T-helper 1 cell (primary cell): ENCODE measurements at regions not wholly inside any gene's neighbourhood (a gene's known extent, or its start where the extent isn't known, plus 50 kb on each side); places are given as distances from the start of the nearest gene placed in this dataset.

Experiments used
- DNase-seq, 5 donors: peaks; one replicate each; pipeline ENCODE4 v3.0.0-alpha.2; 2012 to 2020

- no peak for DNase-seq
These were observed 152.8 kb downstream of the BCL11A start for GRCh38 chr2:60400462-60401246.

GRCh38 chr2:60394463-60394862, 159.0 kb downstream of the BCL11A start:
- no peak for DNase-seq

GRCh38 chr2:60391649-60392375, 161.6 kb downstream of the BCL11A start:
- no peak for DNase-seq

- DNase-seq = no peak
These were observed 162.2 kb downstream of the BCL11A start for GRCh38 chr2:60391230-60391629.

GRCh38 chr2:60386436-60386835, 167.0 kb downstream of the BCL11A start:
- DNase-seq = no peak

GRCh38 chr2:60385648-60386047, 167.8 kb downstream of the BCL11A start:
- DNase-seq = no peak

GRCh38 chr2:60383401-60384143, 169.9 kb downstream of the BCL11A start:
- no peak for DNase-seq

GRCh38 chr2:60380411-60380810, 173.0 kb downstream of the BCL11A start:
- no peak for DNase-seq

- no peak for DNase-seq
These were observed 173.8 kb downstream of the BCL11A start for GRCh38 chr2:60379684-60380083.

GRCh38 chr2:60379216-60379615, 174.2 kb downstream of the BCL11A start:
- DNase-seq = no peak

- DNase-seq = no peak
These were observed 175.6 kb downstream of the BCL11A start for GRCh38 chr2:60377825-60378224.

- no peak for DNase-seq
These were observed 177.2 kb downstream of the BCL11A start for GRCh38 chr2:60376252-60376651.

GRCh38 chr2:60371681-60372080, 181.8 kb downstream of the BCL11A start:
- no peak for DNase-seq

GRCh38 chr2:60371219-60371618, 182.2 kb downstream of the BCL11A start:
- no peak for DNase-seq

GRCh38 chr2:60370814-60371213, 182.6 kb downstream of the BCL11A start:
- no peak for DNase-seq

- no peak for DNase-seq
These were observed 185.0 kb downstream of the BCL11A start for GRCh38 chr2:60368456-60368855.

- DNase-seq = no peak
These were observed 187.2 kb downstream of the BCL11A start for GRCh38 chr2:60366135-60366712.

GRCh38 chr2:60365556-60365955, 187.9 kb downstream of the BCL11A start:
- DNase-seq = no peak

- DNase-seq = no peak
These were observed 189.0 kb downstream of the BCL11A start for GRCh38 chr2:60364491-60364890.

GRCh38 chr2:60361498-60361897, 192.0 kb downstream of the BCL11A start:
- DNase-seq = no peak

GRCh38 chr2:60359569-60359968, 193.9 kb downstream of the BCL11A start:
- no peak for DNase-seq

- no peak for DNase-seq
These were observed 195.0 kb downstream of the BCL11A start for GRCh38 chr2:60358476-60358875.

GRCh38 chr2:60357996-60358395, 195.5 kb downstream of the BCL11A start:
- DNase-seq = no peak
